ENCODE measurements at regions not wholly inside any gene's neighbourhood (a gene's known extent, or its start where the extent isn't known, plus 50 kb on each side); places are given as distances from the start of the nearest gene placed in this dataset.

DNA sequence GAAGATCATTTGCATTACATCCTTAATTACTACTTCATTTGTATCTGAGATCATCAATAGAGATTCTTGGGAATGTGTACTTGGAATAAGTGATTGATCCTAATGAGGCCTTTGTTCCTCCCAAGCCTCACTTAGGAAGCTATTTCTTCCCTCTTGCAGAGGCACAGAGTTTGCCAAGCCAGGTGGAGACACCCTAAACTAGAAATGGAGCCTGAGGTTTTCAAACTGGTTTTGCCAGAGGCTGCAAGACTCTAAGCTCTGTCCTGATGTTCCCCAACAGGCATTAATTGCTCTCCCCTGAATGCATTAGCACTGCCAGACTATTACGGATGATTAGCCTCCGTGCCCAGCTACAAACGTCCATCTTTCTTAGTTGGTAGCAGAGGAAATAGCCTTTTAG lies 125.2 kb upstream of the LGALSL start:
- in situ Hi-C loops (cut with MboI; ENCODE audit: low sequenced_read_pairs, unreplicated experiment) = loop anchor here (5.0 to 25.0 kb wide), 3 partner anchors 276 to 709 kb away; no protein-coding TSS in a partner anchor
- DNase-seq (ENCODE audit: low spot score) = no peak
- TF ChIP-seq, protein P1, sequence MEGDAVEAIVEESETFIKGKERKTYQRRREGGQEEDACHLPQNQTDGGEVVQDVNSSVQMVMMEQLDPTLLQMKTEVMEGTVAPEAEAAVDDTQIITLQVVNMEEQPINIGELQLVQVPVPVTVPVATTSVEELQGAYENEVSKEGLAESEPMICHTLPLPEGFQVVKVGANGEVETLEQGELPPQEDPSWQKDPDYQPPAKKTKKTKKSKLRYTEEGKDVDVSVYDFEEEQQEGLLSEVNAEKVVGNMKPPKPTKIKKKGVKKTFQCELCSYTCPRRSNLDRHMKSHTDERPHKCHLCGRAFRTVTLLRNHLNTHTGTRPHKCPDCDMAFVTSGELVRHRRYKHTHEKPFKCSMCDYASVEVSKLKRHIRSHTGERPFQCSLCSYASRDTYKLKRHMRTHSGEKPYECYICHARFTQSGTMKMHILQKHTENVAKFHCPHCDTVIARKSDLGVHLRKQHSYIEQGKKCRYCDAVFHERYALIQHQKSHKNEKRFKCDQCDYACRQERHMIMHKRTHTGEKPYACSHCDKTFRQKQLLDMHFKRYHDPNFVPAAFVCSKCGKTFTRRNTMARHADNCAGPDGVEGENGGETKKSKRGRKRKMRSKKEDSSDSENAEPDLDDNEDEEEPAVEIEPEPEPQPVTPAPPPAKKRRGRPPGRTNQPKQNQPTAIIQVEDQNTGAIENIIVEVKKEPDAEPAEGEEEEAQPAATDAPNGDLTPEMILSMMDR (IDR thresholded peaks at IDR 0.05; ENCODE audit: borderline replicate concordance, control extremely low read depth, extremely low read depth, insufficient read depth, missing control alignments) = no peak

DNA sequence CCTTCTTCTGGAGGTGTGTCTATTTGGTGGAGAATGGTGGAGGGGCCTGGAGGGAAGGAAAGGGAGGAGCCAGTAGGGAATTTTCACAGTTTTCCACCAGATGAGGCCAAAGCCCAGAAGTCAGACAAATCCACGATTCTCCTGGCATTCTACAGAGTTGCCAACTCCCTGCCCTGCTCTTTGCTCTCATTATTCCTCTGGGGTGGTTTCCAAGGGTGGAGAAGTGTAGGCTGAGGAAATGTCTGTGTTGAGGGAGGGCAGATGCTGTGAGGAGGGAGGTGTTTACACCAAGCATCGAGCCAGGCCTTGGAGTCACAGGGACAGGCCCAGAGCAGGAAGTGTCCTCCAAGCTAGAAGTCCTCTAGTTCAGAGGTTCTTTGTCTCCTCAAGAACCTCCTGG lies 124.1 kb upstream of the LGALSL start:
- in situ Hi-C loops (cut with MboI; ENCODE audit: low sequenced_read_pairs, unreplicated experiment) = loop anchor here (5.0 to 25.0 kb wide), 4 partner anchors 157 to 707 kb away; no protein-coding TSS in a partner anchor

DNA sequence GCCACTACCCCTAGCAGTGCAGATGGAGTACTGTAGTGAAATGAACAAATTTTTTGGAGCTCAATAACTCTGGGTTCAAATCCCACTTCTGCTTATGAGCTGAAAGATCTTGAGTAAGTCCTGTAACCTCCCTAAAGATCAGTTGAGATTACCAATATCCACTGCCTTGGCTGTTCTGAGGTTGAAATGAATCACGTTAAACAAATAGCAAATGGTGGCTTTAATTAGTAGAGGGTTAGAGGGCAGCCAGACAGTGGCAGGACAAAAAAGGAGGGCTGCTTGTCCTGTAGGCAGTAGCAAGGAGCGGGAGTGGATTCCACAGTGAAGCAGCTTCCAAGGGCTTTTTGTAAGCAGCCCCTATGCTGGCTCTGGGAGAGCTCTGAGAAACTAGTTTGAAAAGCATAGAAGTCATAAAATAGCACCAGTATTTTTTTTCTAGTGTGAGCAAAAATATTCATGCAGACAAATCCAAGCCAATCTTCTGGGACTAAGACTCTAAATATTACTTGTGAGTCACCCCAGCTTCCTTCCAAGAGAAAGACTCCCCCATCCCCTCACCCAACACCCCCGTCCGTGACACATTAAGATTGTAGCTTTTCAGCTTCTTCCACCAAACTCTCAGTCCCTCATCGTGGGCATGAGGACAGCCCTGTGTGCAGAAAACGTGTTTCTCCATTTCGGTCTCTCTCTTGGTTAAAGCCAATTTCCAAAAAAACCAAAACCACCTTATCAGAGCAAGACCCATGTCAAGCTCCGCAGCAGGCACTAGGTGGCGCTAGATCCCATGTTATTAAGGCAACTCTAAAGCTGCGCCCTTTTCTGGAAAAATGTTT lies 123.5 kb upstream of the LGALSL start:
- peak; percentile 42 for DNase-seq (ENCODE audit: low spot score)
- in situ Hi-C loops (cut with MboI; ENCODE audit: low sequenced_read_pairs, unreplicated experiment) = loop anchor here (5.0 to 25.0 kb wide), 3 partner anchors 157 to 707 kb away; no protein-coding TSS in a partner anchor
- TF ChIP-seq, protein P1 (IDR thresholded peaks at IDR 0.05; ENCODE audit: borderline replicate concordance, control extremely low read depth, extremely low read depth, insufficient read depth, missing control alignments) = peak; percentile 90

More for the DNA sequence above, 124.1 kb upstream of the LGALSL start:
- TF ChIP-seq, protein P1 (IDR thresholded peaks at IDR 0.05; ENCODE audit: borderline replicate concordance, control extremely low read depth, extremely low read depth, insufficient read depth, missing control alignments) = no peak
- no peak for DNase-seq (ENCODE audit: low spot score)

DNA sequence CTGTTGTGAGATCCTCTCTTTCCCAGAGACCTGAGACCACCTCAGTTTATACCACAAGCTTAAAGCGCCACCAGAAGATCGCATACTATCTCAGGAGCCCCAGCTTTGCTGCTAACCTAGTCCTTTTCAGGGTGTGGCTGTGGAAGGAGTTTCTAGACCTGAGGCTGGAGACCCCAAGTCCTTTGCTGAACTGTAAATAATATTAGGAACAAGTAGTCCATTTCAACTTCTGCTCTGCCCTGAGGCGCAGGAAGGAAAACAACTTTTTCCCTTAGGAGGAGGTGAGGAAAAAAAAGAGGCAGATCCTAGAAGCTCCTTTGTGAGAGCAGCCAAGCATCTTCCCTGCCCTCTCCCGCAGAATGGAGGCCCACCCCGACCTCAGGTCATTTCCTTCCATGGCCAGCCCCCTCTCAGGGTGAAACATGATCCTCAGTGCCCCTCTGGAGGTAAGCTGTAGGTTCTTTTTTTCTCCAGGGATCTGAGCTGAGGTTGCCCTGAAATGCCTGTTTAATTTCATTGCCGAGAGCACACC lies 122.8 kb upstream of the LGALSL start:
- TF ChIP-seq, protein P1 (IDR thresholded peaks at IDR 0.05; ENCODE audit: borderline replicate concordance, control extremely low read depth, extremely low read depth, insufficient read depth, missing control alignments) = no peak
- in situ Hi-C loops (cut with MboI; ENCODE audit: low sequenced_read_pairs, unreplicated experiment) = loop anchor here (5.0 to 25.0 kb wide), 3 partner anchors 156 to 706 kb away; no protein-coding TSS in a partner anchor
- DNase-seq (ENCODE audit: low spot score) = no peak

DNA sequence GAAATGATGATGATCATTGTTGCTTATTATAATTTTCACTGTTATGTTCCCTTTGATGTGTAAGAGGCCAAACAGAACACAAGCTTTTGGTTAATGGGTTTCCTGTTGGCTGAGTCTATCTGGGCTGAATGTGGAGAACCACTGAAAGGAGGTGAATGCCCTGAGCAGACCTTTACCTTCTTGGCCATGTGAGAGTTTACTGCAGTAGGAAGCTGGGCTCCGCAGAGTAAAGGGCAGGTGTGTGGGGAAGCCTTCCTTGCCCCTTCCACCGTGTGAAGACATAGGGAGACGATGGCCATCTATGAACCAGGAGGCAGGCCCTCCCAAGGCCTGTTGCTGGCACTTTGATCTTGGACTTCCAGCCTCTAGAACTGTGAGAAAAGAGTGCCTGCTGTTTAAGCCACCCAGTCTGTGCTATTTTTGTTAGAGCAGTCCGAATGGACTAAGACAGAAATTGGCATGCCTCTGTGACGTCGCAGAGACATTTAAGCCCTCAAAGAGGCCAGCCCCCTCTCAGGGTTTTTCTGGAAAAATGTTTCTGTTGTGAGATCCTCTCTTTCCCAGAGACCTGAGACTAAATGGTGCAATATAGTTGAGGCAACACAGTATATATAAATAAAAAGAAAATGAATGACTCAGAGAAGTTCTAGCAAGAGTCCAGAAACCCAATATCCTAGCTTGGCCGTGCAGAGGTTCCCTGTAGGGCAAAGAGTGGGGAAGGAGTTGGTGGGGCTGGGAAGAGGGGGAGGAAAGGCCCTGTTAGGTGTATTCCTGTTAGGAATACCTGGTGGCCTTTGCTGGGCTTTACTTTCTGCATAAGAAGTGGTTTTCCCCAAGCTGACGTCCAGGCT lies 121.9 kb upstream of the LGALSL start:
- TF ChIP-seq, protein P1 (IDR thresholded peaks at IDR 0.05; ENCODE audit: borderline replicate concordance, control extremely low read depth, extremely low read depth, insufficient read depth, missing control alignments) = no peak
- in situ Hi-C loops (cut with MboI; ENCODE audit: low sequenced_read_pairs, unreplicated experiment) = loop anchor here (5.0 to 25.0 kb wide), 3 partner anchors 155 to 705 kb away; no protein-coding TSS in a partner anchor
- DNase-seq (ENCODE audit: low spot score) = no peak

GRCh38 chr2:64336171-64336570 lies 117.8 kb upstream of the LGALSL start:
- in situ Hi-C loops (cut with MboI; ENCODE audit: low sequenced_read_pairs, unreplicated experiment) = loop anchor here (25.0 kb wide), 2 partner anchors 526 to 701 kb away; no protein-coding TSS in a partner anchor
- DNase-seq (ENCODE audit: low spot score) = no peak
- TF ChIP-seq, protein P1 (IDR thresholded peaks at IDR 0.05; ENCODE audit: borderline replicate concordance, control extremely low read depth, extremely low read depth, insufficient read depth, missing control alignments) = no peak

Measured in GM13976 (cell line).